ENCODE measurements at regions not wholly inside any gene's neighbourhood (a gene's known extent, or its start where the extent isn't known, plus 50 kb on each side); places are given as distances from the start of the nearest gene placed in this dataset.

DNA sequence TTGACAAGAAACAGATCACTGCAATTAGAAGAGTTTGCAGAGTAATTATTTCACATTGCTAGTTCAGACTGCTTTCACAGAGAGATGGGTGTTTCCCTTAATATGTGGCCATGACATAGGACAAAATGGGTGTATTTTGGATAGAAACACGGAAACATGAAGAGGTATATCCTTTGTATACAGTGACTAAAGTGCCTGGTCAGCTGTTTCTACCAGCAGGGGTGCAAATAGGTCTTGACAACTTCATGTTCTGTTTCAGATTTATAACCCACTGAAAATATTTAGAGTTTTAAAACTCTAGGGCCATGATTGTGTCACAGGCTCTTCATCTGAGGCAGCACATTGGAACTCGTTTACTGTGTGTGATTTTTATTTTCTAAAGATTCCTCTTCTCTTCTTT lies 357.1 kb upstream of the TNP1 start:
- TF ChIP-seq, protein P1, sequence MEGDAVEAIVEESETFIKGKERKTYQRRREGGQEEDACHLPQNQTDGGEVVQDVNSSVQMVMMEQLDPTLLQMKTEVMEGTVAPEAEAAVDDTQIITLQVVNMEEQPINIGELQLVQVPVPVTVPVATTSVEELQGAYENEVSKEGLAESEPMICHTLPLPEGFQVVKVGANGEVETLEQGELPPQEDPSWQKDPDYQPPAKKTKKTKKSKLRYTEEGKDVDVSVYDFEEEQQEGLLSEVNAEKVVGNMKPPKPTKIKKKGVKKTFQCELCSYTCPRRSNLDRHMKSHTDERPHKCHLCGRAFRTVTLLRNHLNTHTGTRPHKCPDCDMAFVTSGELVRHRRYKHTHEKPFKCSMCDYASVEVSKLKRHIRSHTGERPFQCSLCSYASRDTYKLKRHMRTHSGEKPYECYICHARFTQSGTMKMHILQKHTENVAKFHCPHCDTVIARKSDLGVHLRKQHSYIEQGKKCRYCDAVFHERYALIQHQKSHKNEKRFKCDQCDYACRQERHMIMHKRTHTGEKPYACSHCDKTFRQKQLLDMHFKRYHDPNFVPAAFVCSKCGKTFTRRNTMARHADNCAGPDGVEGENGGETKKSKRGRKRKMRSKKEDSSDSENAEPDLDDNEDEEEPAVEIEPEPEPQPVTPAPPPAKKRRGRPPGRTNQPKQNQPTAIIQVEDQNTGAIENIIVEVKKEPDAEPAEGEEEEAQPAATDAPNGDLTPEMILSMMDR (IDR thresholded peaks at IDR 0.05): no peak
- H3K9me3 ChIP-seq: no peaks in the 10 kb centered on the region
- no peak overlapping the region for H3K4me3 ChIP-seq (ENCODE audit: low read depth in 1 of 2, low read length in 1 of 2)
- peaks cover under 1 to 1% of the 10 kb centered on the region in 2 experiments for H3K4me1 ChIP-seq (ENCODE audit: control insufficient read depth in 1 of 2, insufficient read depth in 1 of 2, low read depth in 1 of 2, low read length in 1 of 2)
- no peak overlapping the region for H3K27ac ChIP-seq
- H3K36me3 ChIP-seq: no peaks in the 10 kb centered on the region
- H3K27me3 ChIP-seq: peaks cover 69% of the 10 kb centered on the region

GRCh38 chr2:217216316-217216715 lies 356.5 kb upstream of the TNP1 start:
- Histone ChIP-seq H3K27me3 (peaks cover 67% of the 10 kb centered on the region), H3K27ac (no peak overlapping the region), H3K36me3 (no peaks in the 10 kb centered on the region), H3K4me3 (ENCODE audit: low read depth in 1 of 2, low read length in 1 of 2) (no peak overlapping the region), H3K4me1 (ENCODE audit: control insufficient read depth in 1 of 2, insufficient read depth in 1 of 2, low read depth in 1 of 2, low read length in 1 of 2) (no peaks in the 10 kb centered on the region), H3K9me3 (no peaks in the 10 kb centered on the region)
- TF ChIP-seq, protein P1 (IDR thresholded peaks at IDR 0.05): no peak

DNA sequence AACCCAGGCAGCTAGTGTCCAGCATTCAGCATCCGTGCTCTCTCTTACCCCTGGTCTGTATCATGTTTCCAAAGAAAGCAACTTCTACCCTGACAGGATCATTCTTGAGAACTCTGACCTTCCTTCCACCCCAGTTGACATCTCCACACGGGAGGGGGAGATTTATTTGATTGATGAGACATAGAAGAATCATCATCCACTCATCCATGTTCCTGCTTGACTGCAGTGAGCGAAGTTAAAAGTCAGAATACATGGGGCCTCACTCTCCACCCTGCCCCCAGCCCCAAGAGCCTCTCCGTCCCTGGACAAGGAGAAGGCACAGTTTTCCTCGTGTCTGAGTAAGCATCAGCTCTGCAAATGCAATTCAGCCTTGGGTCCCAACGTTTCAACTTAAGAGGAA lies 356.0 kb upstream of the TNP1 start:
- Histone ChIP-seq H3K9me3 (no peaks in the 10 kb centered on the region), H3K36me3 (no peaks in the 10 kb centered on the region), H3K4me1 (ENCODE audit: control insufficient read depth in 1 of 2, insufficient read depth in 1 of 2, low read depth in 1 of 2, low read length in 1 of 2) (no peaks in the 10 kb centered on the region), H3K27ac (no peak overlapping the region), H3K4me3 (ENCODE audit: low read depth in 1 of 2, low read length in 1 of 2) (no peak overlapping the region), H3K27me3 (peaks cover 63% of the 10 kb centered on the region)
- TF ChIP-seq, protein P1 (IDR thresholded peaks at IDR 0.05): no peak

DNA sequence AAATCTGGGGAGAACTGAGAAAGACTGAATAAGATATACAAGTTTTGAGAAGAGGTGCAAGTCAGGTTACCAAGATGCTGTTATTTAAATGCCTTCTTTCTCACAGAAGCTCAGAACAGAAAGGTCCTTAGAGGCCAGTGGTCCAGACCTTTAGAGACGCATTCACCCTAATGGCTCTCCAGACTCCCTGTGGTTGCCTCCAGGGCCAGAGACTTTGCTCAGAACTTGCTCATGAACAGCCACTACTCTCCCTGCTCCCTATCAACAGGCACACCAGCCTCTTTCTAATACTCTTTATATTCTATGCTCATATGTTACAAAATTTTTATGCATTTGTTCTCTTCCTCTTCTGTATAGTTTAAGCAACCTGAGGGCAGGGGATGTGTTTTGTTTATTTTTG lies 349.0 kb upstream of the TNP1 start:
- Histone ChIP-seq H3K9me3 (no peaks in the 10 kb centered on the region), H3K4me1 (ENCODE audit: control insufficient read depth in 1 of 2, insufficient read depth in 1 of 2, low read depth in 1 of 2, low read length in 1 of 2) (no peaks in the 10 kb centered on the region), H3K36me3 (no peaks in the 10 kb centered on the region), H3K4me3 (ENCODE audit: low read depth in 1 of 2, low read length in 1 of 2) (no peak overlapping the region), H3K27me3 (peaks cover 24% of the 10 kb centered on the region), H3K27ac (no peak overlapping the region)
- TF ChIP-seq, protein P1 (IDR thresholded peaks at IDR 0.05): no peak

DNA sequence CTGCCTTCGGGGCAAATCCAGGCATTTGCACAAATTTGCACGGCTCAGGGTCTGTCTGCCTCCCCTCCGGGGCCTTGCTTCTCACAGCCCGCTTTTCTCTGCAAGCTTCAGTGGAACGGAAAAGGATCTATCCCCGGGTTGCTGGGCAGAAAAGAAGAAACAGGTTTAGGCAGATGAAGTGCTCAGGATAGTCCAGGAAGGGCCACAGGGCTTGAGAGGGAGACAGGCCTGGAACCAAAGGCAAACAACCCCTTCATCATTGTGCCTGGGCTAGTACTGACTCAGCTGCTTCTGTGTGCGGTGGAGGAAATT lies 347.8 kb upstream of the TNP1 start:
- peaks cover 20% of the 10 kb centered on the region for H3K27me3 ChIP-seq
- no peaks in the 10 kb centered on the region for H3K4me1 ChIP-seq (ENCODE audit: control insufficient read depth in 1 of 2, insufficient read depth in 1 of 2, low read depth in 1 of 2, low read length in 1 of 2)
- H3K36me3 ChIP-seq: no peaks in the 10 kb centered on the region
- no peak overlapping the region for H3K27ac ChIP-seq
- TF ChIP-seq, protein P1 (IDR thresholded peaks at IDR 0.05): no peak
- no peaks in the 10 kb centered on the region for H3K9me3 ChIP-seq
- no peak overlapping the region for H3K4me3 ChIP-seq (ENCODE audit: low read depth in 1 of 2, low read length in 1 of 2)

Measured in neutrophil (primary cell).